HG03139 (cell line): ENCODE measurements at regions not wholly inside any gene's neighbourhood (a gene's known extent, or its start where the extent isn't known, plus 50 kb on each side); places are given as distances from the start of the nearest gene placed in this dataset.
"Not testable (repeated sequence)": the region's sequence is repeated elsewhere in the genome, so short reads cannot be mapped to it uniquely, and the experiment has no call there.

ENCODE experiments used
- ATAC-seq: cut with Tn5 transposase; IDR thresholded peaks from one replicate; pipeline ENCODE4 v1.9.1; 2021; ENCODE audit not compliant: unreplicated experiment

DNA sequence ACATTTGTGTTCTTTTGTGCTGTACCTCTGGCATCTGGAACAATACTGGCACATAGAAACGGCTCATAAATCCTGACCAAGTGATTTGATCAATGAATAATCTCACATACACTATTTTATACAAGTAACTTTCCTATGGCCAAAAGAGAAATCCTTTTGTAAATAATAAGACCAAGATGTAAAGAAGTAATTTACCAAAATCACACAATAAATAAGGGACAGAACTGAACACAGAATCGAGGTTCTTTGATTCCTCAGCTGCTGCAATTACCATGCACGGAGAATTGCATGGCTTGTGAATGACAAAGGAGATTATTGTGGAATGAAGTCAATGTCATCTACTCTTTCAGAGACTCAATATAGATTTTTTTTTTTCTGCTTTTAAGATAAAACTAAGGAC lies 576.8 kb upstream of the SMIM31 start:
- no peak for ATAC-seq

- ATAC-seq = no peak
Observed at GRCh38 chr4:164177753-164178152, 576.2 kb upstream of the SMIM31 start.

DNA sequence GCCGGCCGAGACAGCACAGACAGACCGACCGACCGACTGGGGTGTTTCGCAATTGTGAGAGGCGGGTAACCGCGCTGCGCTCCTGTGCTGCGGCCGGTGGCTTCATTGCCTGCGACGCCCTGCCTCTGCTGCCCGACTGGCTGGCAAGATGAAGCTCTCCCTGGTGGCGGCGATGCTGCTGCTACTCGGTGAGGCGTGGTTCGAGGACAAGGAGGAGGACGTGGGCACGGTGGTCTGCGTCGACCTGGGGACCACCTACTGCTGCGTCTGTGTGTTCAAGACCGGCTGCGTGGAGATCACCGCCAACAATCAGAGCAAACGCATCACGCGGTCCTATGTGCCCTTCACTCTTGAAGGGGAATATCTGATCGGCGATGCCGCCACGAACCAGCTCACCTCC lies 565.7 kb upstream of the SMIM31 start:
- no peak for ATAC-seq

DNA sequence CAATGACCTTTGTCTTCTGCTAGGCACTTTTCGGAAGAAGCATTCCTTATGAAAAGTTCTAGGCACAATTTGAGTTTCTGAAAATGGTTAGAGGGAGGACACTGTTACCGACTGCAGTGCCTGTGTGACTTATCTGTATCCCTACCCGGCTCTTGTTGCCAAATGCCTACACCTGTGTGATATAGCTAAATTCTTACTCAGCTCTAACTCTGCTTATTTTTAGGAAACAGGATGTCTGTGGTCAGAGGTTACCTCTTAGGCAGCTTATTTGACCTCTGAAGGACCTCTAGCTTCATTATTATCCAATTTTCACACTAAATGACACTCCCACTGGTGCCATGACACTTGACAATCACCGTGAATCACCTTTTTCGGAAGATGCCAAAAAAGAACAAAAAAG lies 561.1 kb upstream of the SMIM31 start:
- ATAC-seq = no peak

DNA sequence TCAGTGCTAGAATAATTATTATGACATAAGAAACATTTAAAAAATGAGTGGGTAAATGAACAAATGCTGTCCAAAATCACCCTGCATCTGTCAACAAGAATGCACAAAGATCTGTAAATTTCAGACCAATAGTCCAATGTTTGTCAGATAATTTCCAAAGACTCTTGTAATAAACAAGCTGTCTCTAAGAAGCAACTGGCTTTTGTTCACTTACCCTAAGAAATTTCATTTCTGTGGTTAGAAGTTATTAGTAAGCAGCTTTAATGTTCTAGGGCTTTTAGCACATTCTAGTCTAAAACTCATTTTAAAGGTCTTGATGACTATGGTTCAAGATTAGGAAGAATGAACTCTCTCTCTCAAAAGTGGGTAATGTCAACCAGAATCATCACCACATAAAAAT lies 560.3 kb upstream of the SMIM31 start:
- no peak for ATAC-seq

- ATAC-seq = no peak
Observed at GRCh38 chr4:164197556-164197955, 556.4 kb upstream of the SMIM31 start.

DNA sequence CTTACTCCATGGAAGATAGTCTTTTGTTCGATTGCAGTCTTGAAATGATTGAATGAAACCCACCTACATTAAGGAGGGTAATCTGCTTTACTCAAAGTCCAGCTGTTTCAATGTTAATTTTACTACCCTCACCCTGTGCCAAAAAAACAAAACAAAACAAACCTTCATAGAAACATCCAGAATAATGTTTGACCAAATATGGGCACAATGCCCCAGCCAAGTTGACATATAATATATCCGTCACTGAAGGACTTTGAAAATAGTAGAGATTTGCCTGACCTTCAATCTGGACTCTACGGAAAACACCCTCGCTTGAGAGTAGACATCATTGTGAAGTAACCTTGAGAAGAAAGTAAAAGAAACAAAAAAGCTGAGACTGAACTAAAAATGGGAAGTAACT lies 550.5 kb upstream of the SMIM31 start:
- no peak for ATAC-seq

- ATAC-seq = no peak
Observed at GRCh38 chr4:164204434-164204833, 549.5 kb upstream of the SMIM31 start.

- no peak for ATAC-seq
Observed at GRCh38 chr4:164207460-164207859, 546.5 kb upstream of the SMIM31 start.

GRCh38 chr4:164210377-164210776 lies 543.6 kb upstream of the SMIM31 start:
- no peak for ATAC-seq

DNA sequence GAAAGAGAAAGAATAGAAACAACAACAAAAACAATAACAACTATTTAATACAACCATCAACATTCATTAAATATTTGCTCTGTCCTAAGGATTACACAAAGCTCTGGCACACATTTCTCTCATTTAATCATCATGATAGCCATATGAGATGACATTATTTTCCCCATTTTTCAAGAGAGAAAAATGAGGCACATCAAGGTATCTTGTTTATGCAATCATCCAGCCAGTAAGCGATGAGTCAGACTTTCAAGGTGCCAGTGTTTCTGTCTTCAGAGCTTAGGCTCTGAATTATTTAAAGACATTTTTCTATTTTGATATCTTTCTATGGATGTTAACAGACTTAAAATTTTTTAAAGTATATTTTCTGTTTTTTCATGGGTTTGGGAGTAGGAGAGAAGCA lies 541.8 kb upstream of the SMIM31 start:
- ATAC-seq = no peak

DNA sequence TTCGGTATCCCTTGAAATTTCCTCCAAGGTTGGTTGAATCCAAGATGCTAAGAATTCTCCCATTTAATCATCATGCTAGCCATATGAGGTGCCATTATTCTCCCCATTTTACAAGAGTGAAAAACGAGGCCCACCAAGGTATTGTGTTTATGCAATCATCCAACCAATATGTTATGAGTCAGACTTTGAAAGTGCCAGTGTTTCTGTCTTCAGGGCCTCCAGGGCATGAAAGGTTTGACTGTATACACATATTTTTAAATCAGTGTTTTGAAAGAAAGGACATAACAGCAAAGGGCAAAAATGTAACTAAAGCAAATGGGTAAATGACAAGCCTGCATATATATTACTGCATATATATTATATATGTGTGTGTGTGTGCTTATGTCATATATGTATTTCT lies 541.2 kb upstream of the SMIM31 start:
- ATAC-seq = no peak

GRCh38 chr4:164215113-164215741 lies 538.7 kb upstream of the SMIM31 start:
- no peak for ATAC-seq

DNA sequence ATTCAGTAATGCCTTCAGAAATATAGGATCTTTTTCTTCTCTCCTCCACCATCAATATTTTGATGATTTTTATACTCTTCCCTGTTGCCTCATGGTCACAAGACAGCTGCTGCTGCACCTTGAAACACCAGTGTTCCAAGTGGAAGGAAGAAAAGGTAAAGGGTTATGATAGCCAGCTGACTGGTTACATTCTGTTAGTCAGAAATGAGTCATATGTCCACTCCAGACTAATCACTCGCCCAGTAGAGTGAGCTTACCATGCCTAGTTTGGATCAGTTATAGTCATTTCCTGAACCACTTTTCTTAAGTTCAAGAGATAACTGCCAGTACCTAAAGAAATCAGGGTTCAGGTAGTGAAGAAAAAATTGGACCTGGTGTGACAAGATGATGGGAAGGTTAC lies 532.3 kb upstream of the SMIM31 start:
- no peak for ATAC-seq

DNA sequence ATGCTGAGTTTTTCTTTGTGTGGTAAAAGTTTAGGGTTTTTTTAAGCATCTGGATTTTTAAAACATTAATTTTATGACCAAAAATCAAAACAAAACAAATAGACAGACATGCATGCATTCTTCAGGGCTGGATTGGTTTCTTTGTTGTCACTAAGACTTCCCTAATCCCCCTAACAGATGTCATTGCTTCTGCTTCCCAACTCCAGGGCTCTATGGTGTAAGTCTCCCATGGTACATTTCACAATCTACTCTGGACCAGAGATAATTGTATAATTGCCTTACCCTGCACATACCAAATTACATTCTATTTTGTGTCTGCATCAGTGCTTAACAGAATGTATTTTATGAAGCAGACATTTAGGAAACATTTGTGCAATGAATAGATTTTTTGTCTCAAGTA lies 529.1 kb upstream of the SMIM31 start:
- no peak for ATAC-seq

DNA sequence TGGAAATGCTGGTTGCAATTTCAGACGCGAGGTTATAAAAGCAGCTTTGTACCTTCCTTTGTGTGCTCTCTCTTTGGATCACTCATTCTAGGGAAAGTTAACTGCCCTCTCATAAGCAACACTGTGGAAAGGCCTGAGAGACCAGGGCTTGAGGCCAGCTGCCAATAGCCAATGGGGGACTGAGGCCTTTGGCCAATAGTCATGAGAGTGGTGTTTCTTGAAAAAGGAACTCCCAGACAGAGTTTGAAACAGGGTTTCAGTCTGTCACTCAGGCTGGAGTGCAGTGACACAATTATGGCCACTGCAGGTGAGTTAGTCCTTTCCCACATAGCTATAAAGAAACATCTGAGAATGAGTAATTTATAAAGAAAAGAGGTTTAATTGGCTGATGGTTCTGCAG lies 524.7 kb upstream of the SMIM31 start:
- ATAC-seq = no peak

- no peak for ATAC-seq
Observed at GRCh38 chr4:164239433-164239832, 514.5 kb upstream of the SMIM31 start.

DNA sequence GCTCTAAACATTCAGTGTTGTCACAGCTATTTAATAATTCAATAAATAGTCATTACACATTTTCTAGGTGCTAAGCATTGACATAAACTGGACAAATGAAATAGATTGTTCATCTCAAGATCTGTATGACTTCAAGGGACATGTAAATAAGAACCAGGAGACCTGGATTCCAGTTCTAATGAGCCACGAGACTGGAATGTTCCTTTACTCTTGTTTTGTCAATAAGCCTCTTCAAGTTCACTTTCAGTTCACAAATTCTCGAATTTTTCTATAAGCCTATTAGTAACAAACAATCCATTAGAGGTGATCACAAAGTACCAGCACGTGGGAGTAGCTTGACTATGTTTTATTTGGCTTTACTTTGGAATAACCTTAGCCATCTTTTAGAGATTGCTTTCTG lies 514.0 kb upstream of the SMIM31 start:
- no peak for ATAC-seq

DNA sequence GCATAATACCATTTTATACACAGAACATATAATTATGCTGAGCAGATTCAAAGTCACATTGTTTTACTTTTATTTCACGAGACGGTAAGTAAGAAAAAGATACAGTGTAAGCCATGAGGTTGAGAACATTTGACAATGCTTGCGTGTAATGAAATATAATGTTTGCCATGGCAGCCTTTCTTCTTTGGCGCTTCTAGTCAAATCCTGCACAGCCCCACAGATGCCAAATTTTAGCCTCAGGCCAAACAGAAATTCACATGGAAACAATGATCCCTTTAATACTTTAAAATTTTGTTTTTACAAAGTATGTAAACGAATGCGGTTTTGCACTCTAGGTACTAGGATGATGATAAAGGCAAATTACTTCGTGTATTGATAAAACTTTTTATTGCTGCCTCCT lies 502.7 kb upstream of the SMIM31 start:
- ATAC-seq = no peak

DNA sequence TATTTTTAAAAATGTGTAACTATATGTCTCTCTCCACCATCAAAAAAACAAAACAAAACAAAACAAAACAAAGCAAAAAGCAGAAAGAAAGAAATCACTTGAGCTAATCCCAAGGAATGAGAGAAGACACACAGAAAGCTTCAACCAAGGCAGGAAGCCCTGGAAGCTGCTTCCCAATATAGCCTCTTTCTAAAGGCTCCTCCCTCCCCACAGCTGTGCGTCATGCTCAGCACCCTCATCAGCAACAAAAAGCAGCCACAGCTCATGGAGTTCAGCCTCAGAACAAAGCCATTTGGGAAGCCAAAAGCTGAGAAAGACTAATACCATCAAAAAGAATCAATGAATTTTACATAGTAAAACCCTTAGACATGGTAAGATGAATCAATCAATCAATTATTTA lies 501.6 kb upstream of the SMIM31 start:
- no peak for ATAC-seq

DNA sequence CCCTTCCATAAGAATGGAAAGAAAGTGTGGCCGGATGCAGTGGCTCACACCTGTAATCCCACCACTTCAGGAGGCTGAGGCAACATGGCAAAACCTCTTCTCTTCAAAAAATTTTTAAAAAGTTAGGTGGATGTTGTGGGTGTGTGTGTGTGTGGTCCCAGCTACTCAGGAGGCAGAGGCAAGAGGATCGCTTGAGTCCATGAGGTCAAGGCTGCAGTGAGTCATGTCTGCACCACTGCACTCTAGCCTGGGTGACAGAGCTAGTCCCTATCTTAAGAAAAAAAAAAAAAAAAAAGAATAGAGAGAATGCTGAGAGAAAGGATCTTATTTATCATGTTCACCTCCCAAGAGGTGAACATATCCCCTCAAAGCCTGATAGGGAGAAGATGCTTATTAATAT lies 492.1 kb upstream of the SMIM31 start:
- no peak for ATAC-seq

GRCh38 chr4:164262508-164262907 lies 491.4 kb upstream of the SMIM31 start:
- ATAC-seq = not testable (repeated sequence)

DNA sequence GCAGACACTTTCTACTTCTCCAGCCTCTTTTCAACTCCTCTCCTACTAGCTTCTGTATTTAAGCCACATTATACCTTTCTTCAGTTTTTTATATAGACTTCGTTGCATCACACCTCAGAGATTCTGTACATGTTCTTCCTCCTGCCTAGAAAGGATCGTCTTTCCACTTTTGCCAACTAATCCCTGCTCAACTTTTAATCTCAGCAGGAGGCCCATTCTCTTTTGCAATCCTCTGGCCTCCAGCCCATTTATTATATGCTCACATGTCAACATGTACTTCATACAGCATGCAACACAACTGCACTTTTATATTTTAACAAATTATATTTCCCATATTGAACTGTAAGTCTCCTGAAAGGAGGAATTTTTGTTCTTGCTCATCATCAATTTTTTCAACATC lies 476.5 kb upstream of the SMIM31 start:
- ATAC-seq = not testable (repeated sequence)

DNA sequence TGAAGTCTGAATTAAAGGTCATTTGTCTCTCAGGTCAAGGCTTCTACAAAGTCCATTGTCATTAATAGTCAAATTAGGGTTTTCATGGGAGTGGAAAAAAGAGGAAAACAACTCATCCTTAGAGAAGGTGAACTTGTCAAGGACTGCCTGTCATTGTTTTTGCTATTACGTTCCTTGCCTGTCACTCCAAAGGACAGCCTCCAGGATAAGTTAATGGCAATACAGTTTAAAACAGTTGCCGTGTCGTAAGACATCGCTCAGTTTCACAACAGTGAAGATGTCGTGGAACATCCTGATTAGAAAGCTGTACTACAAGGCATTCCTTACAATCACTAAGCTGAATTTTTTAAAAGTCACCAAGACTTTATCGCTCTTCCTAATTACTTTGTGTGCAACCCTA lies 466.8 kb upstream of the SMIM31 start:
- ATAC-seq = no peak
